MG63 (cell line): ENCODE measurements at regions not wholly inside any gene's neighbourhood (a gene's known extent, or its start where the extent isn't known, plus 50 kb on each side); places are given as distances from the start of the nearest gene placed in this dataset.

ENCODE experiments used
- DNase-seq: peaks from one replicate; pipeline ENCODE4 v3.0.0-alpha.2; 2020
- H3K27me3 ChIP-seq: fragments of 250-450 bp; sonication (Bioruptor Pico); 2 replicates; pipeline ENCODE4 v1.5.1; 2020; ENCODE audit warnings: mild to moderate bottlenecking, moderate library complexity
- H3K36me3 ChIP-seq: fragments of 250-450 bp; sonication (Bioruptor Pico); 2 replicates; pipeline ENCODE4 v1.5.1; 2020; ENCODE audit warnings: mild to moderate bottlenecking, moderate library complexity
- H3K4me3 ChIP-seq: fragments of 250-450 bp; sonication (Bioruptor Pico); 2 replicates; pipeline ENCODE4 v1.5.1; 2020; ENCODE audit warnings: mild to moderate bottlenecking, moderate library complexity
- H3K9me3 ChIP-seq: fragments of 250-450 bp; sonication (Bioruptor Pico); 2 replicates; pipeline ENCODE4 v1.5.1; 2020; ENCODE audit warnings: mild to moderate bottlenecking, moderate library complexity

DNA sequence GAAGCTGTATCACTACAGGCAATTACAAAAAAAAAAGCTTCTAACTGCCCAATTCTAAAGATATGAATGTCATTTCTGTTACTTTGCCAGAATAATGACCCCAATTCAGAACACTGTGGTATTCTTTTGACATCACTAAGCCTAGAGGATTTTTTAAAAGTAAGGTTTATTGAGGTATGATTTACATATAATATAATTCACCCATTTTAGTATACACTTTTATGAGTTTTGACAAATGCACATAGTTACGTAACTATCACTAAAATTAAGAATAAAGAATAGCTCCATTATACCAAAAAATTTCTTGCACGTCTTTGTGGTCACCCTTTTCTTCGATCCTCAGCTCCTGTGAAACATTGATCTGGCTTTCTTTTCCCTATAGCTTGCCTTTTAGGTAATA, 74.0 kb upstream of the PLSCR5 start:
- Histone ChIP-seq H3K27me3 (no peaks in the 10 kb centered on the region), H3K36me3 (no peaks in the 10 kb centered on the region), H3K9me3 (no peaks in the 10 kb centered on the region), H3K4me3 (no peak overlapping the region)
- no peak for DNase-seq

DNA sequence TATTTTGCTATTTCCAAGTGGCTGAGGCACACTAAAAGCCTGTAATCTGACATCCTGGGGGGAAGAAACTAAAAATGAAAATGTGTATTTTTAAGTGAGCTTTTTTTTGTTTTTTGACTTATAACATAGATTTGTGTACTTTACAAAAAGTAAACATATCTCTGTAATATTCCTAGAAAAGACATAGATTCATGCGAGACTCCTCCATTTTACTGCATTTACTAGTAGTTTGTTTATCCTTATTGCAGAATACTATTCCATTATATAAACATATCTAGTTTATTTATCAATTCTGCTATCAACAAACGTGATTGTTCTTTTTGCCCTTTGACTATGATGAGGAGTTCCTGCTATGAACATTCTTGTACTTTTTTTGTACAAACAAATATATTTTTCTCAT, 67.8 kb upstream of the PLSCR5 start:
- no peaks in the 10 kb centered on the region for H3K27me3 ChIP-seq
- no peaks in the 10 kb centered on the region for H3K36me3 ChIP-seq
- H3K4me3 ChIP-seq: no peak overlapping the region

DNA sequence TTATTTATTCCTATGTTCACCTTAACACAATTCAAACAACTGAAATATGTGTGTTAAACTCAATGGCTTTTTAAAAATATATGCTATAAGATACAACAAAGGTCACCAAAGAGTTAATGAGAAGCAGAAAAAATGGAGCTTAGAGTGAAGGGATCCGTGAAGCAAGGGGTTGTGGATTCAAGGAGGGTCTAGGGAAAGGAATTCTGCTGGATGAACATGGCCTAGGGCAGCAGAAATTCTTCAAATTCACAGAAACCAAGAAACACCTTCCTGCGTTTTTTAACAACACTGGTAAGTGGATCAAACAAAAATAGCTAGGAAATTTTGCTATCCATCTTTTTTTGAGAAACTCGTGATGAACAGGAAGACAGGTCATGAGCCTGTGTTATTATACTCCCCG, 59.3 kb upstream of the PLSCR5 start:
- Histone ChIP-seq H3K36me3 (no peaks in the 10 kb centered on the region), H3K9me3 (peaks cover 3% of the 10 kb centered on the region; the same call in 1 of the 2 replicates), H3K4me3 (no peak overlapping the region), H3K27me3 (no peaks in the 10 kb centered on the region)
- DNase-seq: no peak

More for the DNA sequence above, 67.8 kb upstream of the PLSCR5 start:
- DNase-seq: no peak
- no peaks in the 10 kb centered on the region for H3K9me3 ChIP-seq

DNA sequence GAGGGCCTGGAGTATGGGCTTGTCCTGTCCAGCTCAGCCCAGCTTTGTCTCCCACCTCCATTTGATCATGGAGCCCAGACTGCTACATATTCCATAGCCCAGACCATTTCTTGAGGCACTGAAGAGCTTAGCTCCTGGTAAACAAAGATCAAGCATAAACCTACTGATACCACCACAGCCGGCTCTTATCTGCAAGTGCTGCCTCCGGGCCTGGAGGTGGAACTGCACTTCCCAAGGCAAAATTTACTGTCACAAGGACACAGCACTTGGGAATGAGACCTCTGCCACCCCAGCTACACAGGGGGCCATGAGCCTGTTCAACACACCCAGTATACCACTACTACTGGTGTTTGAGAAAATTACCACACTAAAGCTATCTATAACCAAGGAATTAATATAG, 53.7 kb upstream of the PLSCR5 start:
- no peak for DNase-seq
- Histone ChIP-seq H3K4me3 (no peak overlapping the region), H3K36me3 (no peaks in the 10 kb centered on the region), H3K9me3 (peaks cover 1% of the 10 kb centered on the region; the same call in 1 of the 2 replicates), H3K27me3 (no peaks in the 10 kb centered on the region)

DNA sequence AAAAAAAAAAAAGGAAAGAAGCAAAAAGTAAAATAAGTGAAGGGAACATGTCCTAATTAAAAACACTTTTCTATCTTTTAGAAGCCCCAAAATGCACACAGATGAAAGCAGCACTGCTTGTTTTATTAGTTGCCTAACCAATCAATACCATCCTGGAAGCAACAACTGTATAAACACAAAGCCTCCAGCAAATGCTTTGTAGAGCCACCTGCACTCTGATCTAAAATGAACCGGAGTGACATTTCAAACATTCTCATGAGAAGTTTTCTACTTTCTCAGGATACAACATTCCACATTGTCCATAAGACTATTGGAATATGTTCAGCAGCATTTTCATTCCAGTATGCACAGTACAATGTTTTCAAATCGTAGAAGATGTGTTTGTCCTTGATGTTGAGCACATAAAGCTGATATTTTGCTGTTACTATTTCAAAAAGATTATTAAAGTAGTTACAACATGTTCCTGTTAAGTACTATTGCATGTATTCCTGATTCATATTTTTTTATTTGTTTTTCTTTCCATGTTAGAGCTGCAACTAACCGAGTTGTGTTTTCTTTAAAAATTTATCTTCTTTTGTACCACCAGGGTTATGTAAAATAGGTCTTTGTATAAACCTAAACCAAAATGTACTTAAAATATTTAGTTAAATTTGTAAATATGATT, 50.3 kb upstream of the PLSCR5 start:
- Histone ChIP-seq H3K4me3 (no peak overlapping the region), H3K27me3 (no peaks in the 10 kb centered on the region), H3K36me3 (no peaks in the 10 kb centered on the region), H3K9me3 (no peaks in the 10 kb centered on the region; the same call in 1 of the 2 replicates)
- no peak for DNase-seq
